ENCODE measurements at regions not wholly inside any gene's neighbourhood (a gene's known extent, or its start where the extent isn't known, plus 50 kb on each side); places are given as distances from the start of the nearest gene placed in this dataset.

DNA sequence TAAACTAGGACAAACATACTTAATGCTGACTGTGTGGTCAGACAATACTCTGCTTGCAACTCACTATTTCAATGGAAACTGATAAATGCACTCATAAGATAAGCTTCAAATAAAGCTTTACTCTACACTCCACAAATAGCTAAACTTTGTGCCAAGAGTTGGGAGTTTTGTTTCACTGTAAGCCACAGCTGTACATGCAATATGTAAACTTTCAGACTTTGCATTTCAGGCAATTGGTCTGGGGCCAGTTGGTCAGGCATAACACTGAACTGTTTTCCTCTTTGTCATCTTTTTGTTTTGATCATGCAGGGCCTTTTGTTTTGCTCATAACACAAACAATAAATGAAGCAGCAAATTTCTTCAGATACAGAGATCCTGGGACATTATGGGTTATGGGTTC is 426.2 kb downstream of the IPO8 start:
- H3K36me3 Mint-ChIP-seq = no peaks in the 10 kb centered on the region
- H3K4me1 Mint-ChIP-seq = no peaks in the 10 kb centered on the region

DNA sequence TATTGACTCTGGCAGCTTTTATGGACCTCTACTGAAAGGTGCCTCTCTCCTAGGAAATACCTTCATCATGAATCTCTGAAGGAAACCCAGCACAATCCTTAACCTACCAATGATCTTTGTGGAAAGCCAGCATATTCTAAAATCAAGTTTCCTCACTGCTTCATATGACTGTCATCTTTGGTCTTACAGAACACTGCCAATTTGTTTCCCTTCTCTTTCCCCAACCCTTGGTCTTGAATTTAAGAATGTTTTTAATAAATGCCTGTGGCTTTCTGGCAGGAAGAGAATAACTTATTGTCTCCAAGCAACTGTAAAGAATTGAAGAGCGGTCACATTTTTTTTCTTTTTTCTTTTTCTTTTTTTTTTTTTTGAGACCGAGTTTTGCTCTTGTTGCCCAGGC is 427.6 kb downstream of the IPO8 start:
- Histone ChIP-seq H3K4me1 (ENCODE audit: control insufficient read depth in 1 of 2, insufficient read depth in 2 of 2, low read length in 2 of 2) (no peaks in the 10 kb centered on the region), H3K27me3 (ENCODE audit: control insufficient read depth in 2 of 2, insufficient read depth in 2 of 2, low read length in 2 of 2) (no peaks in the 10 kb centered on the region), H3K4me3 (replicated peaks in 1 of 3; ENCODE audit: low read depth in 2 of 3, low read length in 3 of 3) (no peak overlapping the region), H3K36me3 (replicated peaks in 1 of 2; ENCODE audit: control insufficient read depth in 1 of 2, insufficient read depth in 2 of 2, low read length in 2 of 2) (no peaks in the 10 kb centered on the region), H3K9ac (ENCODE audit: insufficient read depth, low read length, poor library complexity, severe bottlenecking) (no peak overlapping the region), H3K9me3 (replicated peaks in 1 of 2; ENCODE audit: control insufficient read depth in 1 of 2, insufficient read depth in 1 of 2, low read length in 2 of 2) (peaks cover 17 to 19% of the 10 kb centered on the region in 2 donors), H3K4me2 (replicated peaks; ENCODE audit: extremely low read depth, low read length, poor library complexity, severe bottlenecking) (no peak overlapping the region), H2AFZ (ENCODE audit: insufficient read depth, low read depth, low read length, poor library complexity, severe bottlenecking) (no peak overlapping the region), H4K20me1 (ENCODE audit: insufficient read depth, low read length) (no peaks in the 10 kb centered on the region), H3K27ac (ENCODE audit: low read depth in 1 of 2, low read length in 2 of 2) (no peak overlapping the region), H3K79me2 (ENCODE audit: insufficient read depth, low read length) (no peaks in the 10 kb centered on the region)
- DNase-seq = no peak
- H3K36me3 Mint-ChIP-seq = no peaks in the 10 kb centered on the region
- no peaks in the 10 kb centered on the region for H3K4me1 Mint-ChIP-seq
- peaks cover 0 to 28% (median 9%) of the 10 kb centered on the region in 7 donors for H3K9me3 Mint-ChIP-seq
- TF ChIP-seq, protein P1, sequence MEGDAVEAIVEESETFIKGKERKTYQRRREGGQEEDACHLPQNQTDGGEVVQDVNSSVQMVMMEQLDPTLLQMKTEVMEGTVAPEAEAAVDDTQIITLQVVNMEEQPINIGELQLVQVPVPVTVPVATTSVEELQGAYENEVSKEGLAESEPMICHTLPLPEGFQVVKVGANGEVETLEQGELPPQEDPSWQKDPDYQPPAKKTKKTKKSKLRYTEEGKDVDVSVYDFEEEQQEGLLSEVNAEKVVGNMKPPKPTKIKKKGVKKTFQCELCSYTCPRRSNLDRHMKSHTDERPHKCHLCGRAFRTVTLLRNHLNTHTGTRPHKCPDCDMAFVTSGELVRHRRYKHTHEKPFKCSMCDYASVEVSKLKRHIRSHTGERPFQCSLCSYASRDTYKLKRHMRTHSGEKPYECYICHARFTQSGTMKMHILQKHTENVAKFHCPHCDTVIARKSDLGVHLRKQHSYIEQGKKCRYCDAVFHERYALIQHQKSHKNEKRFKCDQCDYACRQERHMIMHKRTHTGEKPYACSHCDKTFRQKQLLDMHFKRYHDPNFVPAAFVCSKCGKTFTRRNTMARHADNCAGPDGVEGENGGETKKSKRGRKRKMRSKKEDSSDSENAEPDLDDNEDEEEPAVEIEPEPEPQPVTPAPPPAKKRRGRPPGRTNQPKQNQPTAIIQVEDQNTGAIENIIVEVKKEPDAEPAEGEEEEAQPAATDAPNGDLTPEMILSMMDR (IDR thresholded peaks at IDR 0.05) = no peak
- no peaks in the 10 kb centered on the region for H3K27me3 Mint-ChIP-seq (ENCODE audit: low read depth in 3 of 3)
- H3K27ac Mint-ChIP-seq = no peak overlapping the region
- WGBS (ENCODE audit: insufficient coverage) = no CpG with 5 or more reads among the region's 2 CpGs
- H3K4me3 Mint-ChIP-seq = no peak overlapping the region
- intact Hi-C loops (cut with micrococcal nuclease) = no loop called here

More for the DNA sequence above, 426.2 kb downstream of the IPO8 start:
- no peaks in the 10 kb centered on the region for H3K36me3 ChIP-seq (replicated peaks in 1 of 2; ENCODE audit: control insufficient read depth in 1 of 2, insufficient read depth in 2 of 2, low read length in 2 of 2)
- no peak overlapping the region for H3K27ac ChIP-seq (ENCODE audit: low read depth in 1 of 2, low read length in 2 of 2)
- Mint-ChIP-seq H3K27ac (no peak overlapping the region), H3K9me3 (peaks cover 0 to 27% (median 9%) of the 10 kb centered on the region in 7 donors), H3K4me3 (no peak overlapping the region), H3K27me3 (ENCODE audit: low read depth in 3 of 3) (no peaks in the 10 kb centered on the region)
- peaks cover 14 to 24% of the 10 kb centered on the region in 2 donors for H3K9me3 ChIP-seq (replicated peaks in 1 of 2; ENCODE audit: control insufficient read depth in 1 of 2, insufficient read depth in 1 of 2, low read length in 2 of 2)
- H3K9ac ChIP-seq (ENCODE audit: insufficient read depth, low read length, poor library complexity, severe bottlenecking) = no peak overlapping the region
- TF ChIP-seq, protein P1 (IDR thresholded peaks at IDR 0.05) = no peak
- no peaks in the 10 kb centered on the region for H3K27me3 ChIP-seq (ENCODE audit: control insufficient read depth in 2 of 2, insufficient read depth in 2 of 2, low read length in 2 of 2)
- H2AFZ ChIP-seq (ENCODE audit: insufficient read depth, low read depth, low read length, poor library complexity, severe bottlenecking) = no peak overlapping the region
- intact Hi-C loops (cut with micrococcal nuclease) = no loop called here
- no peak overlapping the region for H3K4me2 ChIP-seq (replicated peaks; ENCODE audit: extremely low read depth, low read length, poor library complexity, severe bottlenecking)
- H3K79me2 ChIP-seq (ENCODE audit: insufficient read depth, low read length) = no peaks in the 10 kb centered on the region
- DNase-seq = no peak
- no peaks in the 10 kb centered on the region for H3K4me1 ChIP-seq (ENCODE audit: control insufficient read depth in 1 of 2, insufficient read depth in 2 of 2, low read length in 2 of 2)
- H4K20me1 ChIP-seq (ENCODE audit: insufficient read depth, low read length) = no peaks in the 10 kb centered on the region
- H3K4me3 ChIP-seq (replicated peaks in 1 of 3; ENCODE audit: low read depth in 2 of 3, low read length in 3 of 3) = no peak overlapping the region
